A549 (cell line): ENCODE measurements at regions not wholly inside any gene's neighbourhood (a gene's known extent, or its start where the extent isn't known, plus 50 kb on each side); places are given as distances from the start of the nearest gene placed in this dataset.

Source experiments
- ATAC-seq, 2 experiments: fragments of 200-7000 bp in 1 of 2; fragments of >200 bp in 1 of 2; cut with Nextera tagmentation in 1 of 2; cut with Tn5 transposase in 1 of 2; 3 replicates each; pipeline versions ENCODE4 v1.8.0 to v1.9.1; 2018 to 2020; ENCODE audit warnings: mild to moderate bottlenecking in 1 of 2, moderate library complexity in 1 of 2
- CTCF ChIA-PET: fragments of 300-600 bp; sonication (Branson Sonifier 250); formaldehyde crosslinking; extraction: SDS; loops from one replicate; lab custom pipeline; 2021; ENCODE audit warnings: antibody characterized with exemption, inconsistent platforms; lab: Yijun Ruan, JAX
- POLR2A ChIA-PET: fragments of 350-600 bp; formaldehyde crosslinking; extraction: SDS; loops from one replicate; lab custom pipeline; 2021; ENCODE audit warnings: antibody characterized with exemption, inconsistent platforms; lab: Yijun Ruan, JAX
- DNase-seq, 2 experiments: peaks; one replicate each; pipeline versions ENCODE4 v3.0.0 to v3.0.0-alpha.2; 2011 to 2016; ENCODE audit warnings: low read depth in 1 of 2, low spot score in 1 of 2
- FAIRE-seq: peaks from 2 replicates; lab custom pipeline; 2011; peaks lifted over from hg19 to GRCh38; lab: Jason Lieb, UNC
- H3K27ac ChIP-seq, 2 experiments: fragments of >200 bp; sonication (Bioruptor Twin); formaldehyde crosslinking; 3 replicates each; pipeline ENCODE4 v1.5.1; 2016 to 2017
- H3K4me1 ChIP-seq: fragments of >200 bp; sonication (Bioruptor Twin); formaldehyde crosslinking; 3 replicates; pipeline ENCODE4 v1.6.1; 2016
- H3K4me2 ChIP-seq: fragments of >200 bp; sonication (Bioruptor Twin); formaldehyde crosslinking; 3 replicates; pipeline ENCODE4 v1.6.1; 2016
- H3K4me3 ChIP-seq: fragments of >200 bp; sonication (Bioruptor Twin); formaldehyde crosslinking; 3 replicates; pipeline ENCODE4 v1.5.1; 2016
- H3K9me3 ChIP-seq: fragments of >200 bp; sonication (Bioruptor Twin); formaldehyde crosslinking; 3 replicates; pipeline ENCODE4 v1.6.1; 2016
- CBX2 ChIP-seq: fragments of 200-600 bp; sonication (generic); IDR thresholded peaks from 2 replicates; pipeline ENCODE4 v1.6.1; 2016; ENCODE audit warnings: low read depth, mild to moderate bottlenecking, borderline replicate concordance
- CHD2 ChIP-seq: fragments of 150-350 bp; IDR thresholded peaks from 2 replicates; pipeline ENCODE4 v1.6.1; 2014; ENCODE audit warnings: low read length; ENCODE audit not compliant: partially characterized antibody
- CHD4 ChIP-seq: fragments of 200-600 bp; sonication (generic); IDR thresholded peaks from 2 replicates; pipeline ENCODE4 v1.6.1; 2016; ENCODE audit warnings: antibody characterized with exemption, mild to moderate bottlenecking, borderline replicate concordance
- EHF ChIP-seq: fragments of 250-450 bp; sonication (Bioruptor Pico); IDR thresholded peaks from 2 replicates; pipeline ENCODE4 v1.5.0; 2020; ENCODE audit warnings: mild to moderate bottlenecking
- ESRRA ChIP-seq: fragments of 150-350 bp; IDR thresholded peaks from 2 replicates; pipeline ENCODE4 v1.6.1; 2014; ENCODE audit warnings: mild to moderate bottlenecking, low read length, borderline replicate concordance
- FOSB ChIP-seq: fragments of 250-450 bp; sonication (Bioruptor Pico); IDR thresholded peaks from 2 replicates; pipeline ENCODE4 v1.5.0; 2020; ENCODE audit warnings: mild to moderate bottlenecking, moderate library complexity
- FOXS1 ChIP-seq: fragments of 250-450 bp; sonication (Bioruptor Pico); IDR thresholded peaks from 2 replicates; pipeline ENCODE4 v1.5.0; 2020; ENCODE audit warnings: mild to moderate bottlenecking, moderate library complexity
- GATA3 ChIP-seq: IDR thresholded peaks from 2 replicates; pipeline ENCODE4 v1.6.1; 2012; ENCODE audit warnings: borderline replicate concordance
- HOXB5 ChIP-seq: fragments of 250-450 bp; sonication (Bioruptor Pico); IDR thresholded peaks from 2 replicates; pipeline ENCODE4 v1.5.0; 2020; ENCODE audit warnings: mild to moderate bottlenecking, moderate library complexity
- MAFK ChIP-seq: fragments of 450-650 bp; IDR thresholded peaks from 2 replicates; pipeline ENCODE4 v1.6.1; 2014; ENCODE audit not compliant: partially characterized antibody
- MAX ChIP-seq: IDR thresholded peaks from 2 replicates; pipeline ENCODE4 v1.6.1; 2012
- MAZ ChIP-seq: fragments of 150-350 bp; IDR thresholded peaks from 2 replicates; pipeline ENCODE4 v1.6.1; 2014; ENCODE audit warnings: antibody characterized with exemption, low read depth, low read length, borderline replicate concordance
- NFE2L2 ChIP-seq: fragments of 150-350 bp; conservative IDR thresholded peaks from 2 replicates; pipeline ENCODE4 v1.6.1; 2014; ENCODE audit warnings: low read length
- NPAS2 ChIP-seq: fragments of 250-450 bp; sonication (Bioruptor Pico); IDR thresholded peaks from 2 replicates; pipeline ENCODE4 v1.8.0; 2022; ENCODE audit warnings: mild to moderate bottlenecking, moderate library complexity, borderline replicate concordance
- PHF8 ChIP-seq: fragments of 200-600 bp; sonication (generic); IDR thresholded peaks from 2 replicates; pipeline ENCODE4 v1.6.1; 2016; ENCODE audit warnings: low read depth, mild to moderate bottlenecking, antibody characterized with exemption, moderate library complexity, borderline replicate concordance
- POLR2AphosphoS2 ChIP-seq: conservative IDR thresholded peaks from 2 replicates; pipeline ENCODE4 v1.6.1; 2012; ENCODE audit warnings: low read length, improper control_type of control experiment, inconsistent platforms
- RFX5 ChIP-seq: fragments of 450-650 bp; IDR thresholded peaks from 2 replicates; pipeline ENCODE4 v1.7.1; 2014; ENCODE audit warnings: antibody characterized with exemption, mild to moderate bottlenecking, moderate library complexity
- RNF2 ChIP-seq: fragments of 200-600 bp; sonication (generic); IDR thresholded peaks from 2 replicates; pipeline ENCODE4 v1.6.1; 2016; ENCODE audit warnings: low read depth, mild to moderate bottlenecking, antibody characterized with exemption, moderate library complexity, borderline replicate concordance
- SMC3 ChIP-seq: fragments of >200 bp; sonication (Bioruptor Twin); formaldehyde crosslinking; IDR thresholded peaks from 3 replicates; pipeline ENCODE4 v1.6.1; 2018; ENCODE audit warnings: inconsistent platforms
- SREBF2 ChIP-seq: fragments of 450-650 bp; IDR thresholded peaks from 2 replicates; pipeline ENCODE4 v1.6.1; 2014; ENCODE audit warnings: mild to moderate bottlenecking, moderate library complexity
- TP53 ChIP-seq: fragments of 250-450 bp; sonication (Bioruptor Pico); IDR thresholded peaks from 2 replicates; pipeline ENCODE4 v1.5.0; 2021; ENCODE audit warnings: mild to moderate bottlenecking, moderate library complexity
- WGBS: methylation state at CpG from one replicate; pipeline ENCODE4 v1.1.6; 2017; ENCODE audit errors: missing lambda C conversion rate; 5-methylcytosine and 5-hydroxymethylcytosine counted together
- TF ChIP-seq, protein P1 (sequence below): fragments of >200 bp; sonication (Bioruptor Twin); formaldehyde crosslinking; IDR thresholded peaks from 3 replicates; pipeline ENCODE4 v1.5.1; 2016
- TF ChIP-seq, protein P2 (sequence below): fragments of 450-650 bp; IDR thresholded peaks from 2 replicates; pipeline ENCODE4 v1.6.1; 2014; ENCODE audit warnings: antibody characterized with exemption

DNA sequence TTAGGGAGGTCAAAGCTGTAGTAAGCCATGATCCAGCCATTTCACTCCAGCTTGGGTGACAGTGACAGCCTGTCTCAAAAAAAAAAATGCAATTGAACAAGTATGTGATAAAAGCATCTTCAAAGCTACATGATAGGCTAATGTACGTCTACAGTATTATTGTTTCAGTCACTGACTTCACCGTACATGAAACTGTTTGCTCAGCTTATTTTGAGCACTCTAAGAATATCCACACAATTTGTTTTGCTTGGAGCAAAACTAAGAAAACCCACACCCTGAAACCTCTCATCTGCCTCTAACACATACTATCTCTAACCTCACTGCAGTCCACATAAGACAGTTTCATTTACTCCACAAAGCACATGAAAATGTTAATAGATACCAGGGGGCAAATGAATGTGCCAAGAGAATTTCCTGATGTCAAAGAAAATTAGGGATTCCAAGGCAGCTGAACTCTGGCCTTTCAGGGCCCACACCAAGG is 60.7 kb downstream of the KCNA4 start:
- FAIRE-seq (no peak), ATAC-seq (no peak), DNase-seq (no peak)
- ChIA-PET POLR2A (no interaction called here), CTCF (no interaction called here)
- Histone ChIP-seq H3K4me2 (no peak overlapping the region), H3K9me3 (no peaks in the 10 kb centered on the region), H3K4me1 (no peaks in the 10 kb centered on the region), H3K27ac (no peak overlapping the region), H3K4me3 (no peak overlapping the region)
- TF ChIP-seq MAFK (peak; percentile 48), SMC3 (no peak), MAZ (no peak), SREBF2 (no peak)
- TF ChIP-seq, protein P1, sequence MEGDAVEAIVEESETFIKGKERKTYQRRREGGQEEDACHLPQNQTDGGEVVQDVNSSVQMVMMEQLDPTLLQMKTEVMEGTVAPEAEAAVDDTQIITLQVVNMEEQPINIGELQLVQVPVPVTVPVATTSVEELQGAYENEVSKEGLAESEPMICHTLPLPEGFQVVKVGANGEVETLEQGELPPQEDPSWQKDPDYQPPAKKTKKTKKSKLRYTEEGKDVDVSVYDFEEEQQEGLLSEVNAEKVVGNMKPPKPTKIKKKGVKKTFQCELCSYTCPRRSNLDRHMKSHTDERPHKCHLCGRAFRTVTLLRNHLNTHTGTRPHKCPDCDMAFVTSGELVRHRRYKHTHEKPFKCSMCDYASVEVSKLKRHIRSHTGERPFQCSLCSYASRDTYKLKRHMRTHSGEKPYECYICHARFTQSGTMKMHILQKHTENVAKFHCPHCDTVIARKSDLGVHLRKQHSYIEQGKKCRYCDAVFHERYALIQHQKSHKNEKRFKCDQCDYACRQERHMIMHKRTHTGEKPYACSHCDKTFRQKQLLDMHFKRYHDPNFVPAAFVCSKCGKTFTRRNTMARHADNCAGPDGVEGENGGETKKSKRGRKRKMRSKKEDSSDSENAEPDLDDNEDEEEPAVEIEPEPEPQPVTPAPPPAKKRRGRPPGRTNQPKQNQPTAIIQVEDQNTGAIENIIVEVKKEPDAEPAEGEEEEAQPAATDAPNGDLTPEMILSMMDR: no peak
- WGBS: 2% methylated on average over 2 of the region's 2 CpGs

DNA sequence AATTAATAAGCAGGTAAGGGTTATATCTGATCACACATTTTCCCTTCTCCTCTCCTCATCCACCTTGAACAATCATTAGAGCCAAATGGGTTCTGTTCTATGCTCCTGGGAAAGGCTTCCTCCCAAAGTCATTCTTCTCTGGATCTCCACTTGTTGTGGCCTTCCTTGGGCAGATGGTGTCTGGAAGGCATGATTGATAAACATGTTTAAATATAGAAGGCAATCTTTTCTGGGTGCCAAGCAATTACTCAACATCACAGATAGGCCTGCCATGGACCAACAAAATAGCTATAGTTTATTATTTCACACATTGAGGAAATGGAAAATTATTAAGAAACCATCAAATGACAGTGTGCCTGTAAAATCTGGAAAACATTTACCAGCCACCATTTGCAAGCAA is 73.5 kb downstream of the KCNA4 start:
- no peak for ATAC-seq
- POLR2A ChIA-PET: no interaction called here
- no peak for FAIRE-seq

DNA sequence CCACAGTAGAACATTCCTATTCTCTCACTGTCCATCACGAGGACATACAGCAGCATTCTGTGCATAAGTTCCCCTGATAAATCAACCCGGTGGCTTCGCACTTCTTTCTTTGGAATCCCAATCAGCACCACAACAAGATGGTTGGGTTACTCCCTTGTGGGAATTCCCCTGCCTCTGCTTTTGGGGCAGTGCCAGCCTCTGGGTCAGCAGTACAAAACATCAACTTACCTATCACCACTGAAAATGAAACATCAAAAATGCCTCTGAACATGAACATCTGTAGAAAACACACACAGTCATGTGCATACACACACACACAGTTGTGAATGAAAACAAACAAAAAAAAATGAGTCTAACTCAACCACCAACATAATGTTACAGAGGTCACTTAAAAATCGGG is 79.3 kb downstream of the KCNA4 start:
- H3K27ac ChIP-seq: no peak overlapping the region
- no peak overlapping the region for H3K4me2 ChIP-seq
- TF ChIP-seq, protein P2, sequence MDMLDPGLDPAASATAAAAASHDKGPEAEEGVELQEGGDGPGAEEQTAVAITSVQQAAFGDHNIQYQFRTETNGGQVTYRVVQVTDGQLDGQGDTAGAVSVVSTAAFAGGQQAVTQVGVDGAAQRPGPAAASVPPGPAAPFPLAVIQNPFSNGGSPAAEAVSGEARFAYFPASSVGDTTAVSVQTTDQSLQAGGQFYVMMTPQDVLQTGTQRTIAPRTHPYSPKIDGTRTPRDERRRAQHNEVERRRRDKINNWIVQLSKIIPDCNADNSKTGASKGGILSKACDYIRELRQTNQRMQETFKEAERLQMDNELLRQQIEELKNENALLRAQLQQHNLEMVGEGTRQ: no peak
- TF ChIP-seq EHF (CRISPR knock-in tag): no peak
- TF ChIP-seq HOXB5 (CRISPR knock-in tag): no peak
- TF ChIP-seq TP53 (CRISPR knock-in tag): no peak
- no peak for TF ChIP-seq FOXS1 (CRISPR knock-in tag)
- no peaks in the 10 kb centered on the region for H3K4me1 ChIP-seq
- no peaks in the 10 kb centered on the region for H3K9me3 ChIP-seq
- ATAC-seq: no peak
- H3K4me3 ChIP-seq: no peak overlapping the region
- DNase-seq: no peak
- WGBS: 23% methylated on average over 4 of the region's 4 CpGs
- ChIA-PET CTCF (no interaction called here), POLR2A (no interaction called here)
- no peak for FAIRE-seq

More for the DNA sequence above, 73.5 kb downstream of the KCNA4 start:
- no peak overlapping the region for H3K4me2 ChIP-seq
- 0 out of 3 replicates have a peak, but pooled peaks cover 4% of the 10 kb centered on the region for H3K9me3 ChIP-seq
- no peak for DNase-seq
- CTCF ChIA-PET: no interaction called here
- no peak overlapping the region for H3K27ac ChIP-seq
- H3K4me1 ChIP-seq: no peaks in the 10 kb centered on the region
- H3K4me3 ChIP-seq: no peak overlapping the region
- TF ChIP-seq EHF (CRISPR knock-in tag) (no peak), PHF8 (no peak), CBX2 (no peak), RNF2 (no peak), FOSB (CRISPR knock-in tag) (no peak), ESRRA (no peak), NPAS2 (no peak), CHD4 (no peak)

DNA sequence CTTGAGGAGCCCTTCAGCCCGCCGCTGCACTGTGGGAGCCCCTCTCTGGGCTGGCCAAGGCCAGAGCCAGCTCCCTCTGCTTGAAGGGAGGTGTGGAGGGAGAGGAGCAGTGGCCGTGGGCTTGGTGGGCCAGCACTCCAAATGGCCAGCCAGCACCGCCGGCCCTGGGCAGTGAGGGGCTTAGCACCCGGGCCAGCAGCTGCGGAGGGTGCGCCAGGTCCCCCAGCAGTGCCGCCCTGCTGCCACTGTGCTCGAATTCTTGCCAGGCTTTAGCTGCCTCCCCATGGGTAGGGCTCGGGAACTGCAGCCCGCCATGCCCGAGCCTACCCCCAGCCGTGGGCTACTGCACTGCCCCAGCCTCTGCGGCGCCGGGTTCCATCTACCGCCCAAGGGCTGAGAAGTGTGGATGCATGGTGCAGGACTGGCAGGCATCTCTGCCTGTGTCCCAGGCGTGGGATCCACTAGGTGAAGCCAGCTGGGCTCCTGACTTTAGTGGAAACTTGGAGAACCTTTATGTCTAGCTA is 82.7 kb downstream of the KCNA4 start:
- ChIA-PET POLR2A (no interaction called here), CTCF (no interaction called here)
- FAIRE-seq (no peak), ATAC-seq (no peak), DNase-seq (no peak)
- Histone ChIP-seq H3K27ac (no peak overlapping the region), H3K4me3 (no peak overlapping the region), H3K4me2 (no peak overlapping the region), H3K9me3 (no peaks in the 10 kb centered on the region), H3K4me1 (no peaks in the 10 kb centered on the region)
- WGBS: 39% methylated on average over 15 of the region's 19 CpGs
- no peak for TF ChIP-seq RFX5
- TF ChIP-seq CHD2: no peak
- TF ChIP-seq GATA3: no peak
- TF ChIP-seq EHF (CRISPR knock-in tag): no peak
- TF ChIP-seq MAX: no peak
- no peak for TF ChIP-seq POLR2AphosphoS2
- no peak for TF ChIP-seq NFE2L2
